Stimulated activated memory B cell treated with anti-CD40 and anti-IgM and Interleukin-4, amounts not matched to agents 10 μg/mL and 1 μg/mL and 100 μg/mL, for 72 hours (primary cell): ENCODE measurements at regions not wholly inside any gene's neighbourhood (a gene's known extent, or its start where the extent isn't known, plus 50 kb on each side); places are given as distances from the start of the nearest gene placed in this dataset.
"Not testable (repeated sequence)": the region's sequence is repeated elsewhere in the genome, so short reads cannot be mapped to it uniquely, and the experiment has no call there.

Experiments
- ATAC-seq: fragments of 150-1000 bp; cut with Tn5 transposase; 2 replicates; pipeline ENCODE4 v1.10.0; 2021
- H3K27ac Mint-ChIP-seq: one replicate; pipeline ENCODE4 v1.8.0; 2022; ENCODE audit warnings: mild to moderate bottlenecking, mixed read lengths
- H3K27me3 Mint-ChIP-seq: one replicate; pipeline ENCODE4 v1.8.0; 2022; ENCODE audit warnings: mixed read lengths
- H3K36me3 Mint-ChIP-seq: one replicate; pipeline ENCODE4 v1.8.0; 2022; ENCODE audit warnings: mixed read lengths
- H3K4me1 Mint-ChIP-seq: one replicate; pipeline ENCODE4 v1.8.0; 2022; ENCODE audit warnings: mixed read lengths
- H3K4me3 Mint-ChIP-seq: one replicate; pipeline ENCODE4 v1.8.0; 2022; ENCODE audit warnings: mild to moderate bottlenecking, moderate library complexity, mixed read lengths
- H3K9me3 Mint-ChIP-seq: one replicate; pipeline ENCODE4 v1.8.0; 2022; ENCODE audit warnings: mixed read lengths

GRCh38 chr2:84102274-84102673 is 356.8 kb downstream of the SUCLG1 start:
- Mint-ChIP-seq H3K36me3 (peaks cover 4% of the 10 kb centered on the region), H3K27me3 (no peaks in the 10 kb centered on the region), H3K27ac (no peak overlapping the region), H3K9me3 (peaks cover 14% of the 10 kb centered on the region), H3K4me3 (no peak overlapping the region), H3K4me1 (no peaks in the 10 kb centered on the region)
- ATAC-seq, result no peak

- no peak for ATAC-seq
- no peak overlapping the region for H3K4me3 Mint-ChIP-seq
- H3K27me3 Mint-ChIP-seq, result no peaks in the 10 kb centered on the region
- no peak overlapping the region for H3K27ac Mint-ChIP-seq
- H3K36me3 Mint-ChIP-seq, result no peaks in the 10 kb centered on the region
- peaks cover 7% of the 10 kb centered on the region for H3K9me3 Mint-ChIP-seq
- H3K4me1 Mint-ChIP-seq, result no peaks in the 10 kb centered on the region
Measured at GRCh38 chr2:84088656-84089055, 370.4 kb downstream of the SUCLG1 start.

GRCh38 chr2:84085562-84085961 is 373.5 kb downstream of the SUCLG1 start:
- no peaks in the 10 kb centered on the region for H3K27me3 Mint-ChIP-seq
- no peak for ATAC-seq
- no peaks in the 10 kb centered on the region for H3K36me3 Mint-ChIP-seq
- H3K9me3 Mint-ChIP-seq, result peaks cover 3% of the 10 kb centered on the region
- no peaks in the 10 kb centered on the region for H3K4me1 Mint-ChIP-seq
- no peak overlapping the region for H3K4me3 Mint-ChIP-seq
- no peak overlapping the region for H3K27ac Mint-ChIP-seq

- Mint-ChIP-seq H3K27me3 (no peaks in the 10 kb centered on the region), H3K4me1 (no peaks in the 10 kb centered on the region), H3K27ac (no peak overlapping the region), H3K9me3 (peaks cover 3% of the 10 kb centered on the region), H3K4me3 (no peak overlapping the region), H3K36me3 (no peaks in the 10 kb centered on the region)
- ATAC-seq, result no peak
Measured at GRCh38 chr2:84084856-84085255, 374.2 kb downstream of the SUCLG1 start.

GRCh38 chr2:84083984-84084383 is 375.1 kb downstream of the SUCLG1 start:
- Mint-ChIP-seq H3K36me3 (no peaks in the 10 kb centered on the region), H3K27ac (no peak overlapping the region), H3K9me3 (no peaks in the 10 kb centered on the region), H3K4me3 (no peak overlapping the region), H3K4me1 (no peaks in the 10 kb centered on the region), H3K27me3 (no peaks in the 10 kb centered on the region)
- no peak for ATAC-seq

DNA sequence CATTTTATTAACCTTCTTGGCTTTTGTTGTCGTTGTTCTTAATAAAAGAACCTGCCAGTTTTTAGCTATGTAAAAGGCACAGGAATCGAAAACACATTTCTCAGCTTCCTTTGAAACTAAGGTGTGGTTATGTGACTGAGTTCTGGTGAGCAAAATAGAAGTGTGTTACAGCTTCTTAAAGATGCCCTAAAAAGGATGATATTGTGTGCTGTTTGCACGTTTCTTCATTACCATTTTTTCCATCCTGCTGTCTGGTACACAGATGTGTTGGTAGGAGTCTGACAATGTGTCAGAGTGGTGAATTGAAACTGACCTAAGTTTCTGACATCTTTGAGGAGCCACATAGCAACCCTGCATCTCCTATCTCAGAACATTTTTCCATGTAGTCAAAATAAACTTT is 380.6 kb downstream of the SUCLG1 start:
- H3K4me1 Mint-ChIP-seq, result no peaks in the 10 kb centered on the region
- H3K9me3 Mint-ChIP-seq, result no peaks in the 10 kb centered on the region
- H3K27ac Mint-ChIP-seq, result no peak overlapping the region
- no peaks in the 10 kb centered on the region for H3K27me3 Mint-ChIP-seq
- H3K36me3 Mint-ChIP-seq, result no peaks in the 10 kb centered on the region
- no peak for ATAC-seq
- no peak overlapping the region for H3K4me3 Mint-ChIP-seq

- Mint-ChIP-seq H3K4me3 (no peak overlapping the region), H3K9me3 (no peaks in the 10 kb centered on the region), H3K36me3 (no peaks in the 10 kb centered on the region), H3K4me1 (no peaks in the 10 kb centered on the region), H3K27ac (no peak overlapping the region), H3K27me3 (no peaks in the 10 kb centered on the region)
- no peak for ATAC-seq
Measured at GRCh38 chr2:84077496-84077895, 381.6 kb downstream of the SUCLG1 start.

- Mint-ChIP-seq H3K4me1 (no peaks in the 10 kb centered on the region), H3K27ac (no peak overlapping the region), H3K9me3 (peaks cover 4% of the 10 kb centered on the region), H3K27me3 (no peaks in the 10 kb centered on the region), H3K36me3 (no peaks in the 10 kb centered on the region), H3K4me3 (no peak overlapping the region)
- ATAC-seq, result no peak
Measured at GRCh38 chr2:84071050-84071449, 388.0 kb downstream of the SUCLG1 start.

GRCh38 chr2:84065857-84066256 is 393.2 kb downstream of the SUCLG1 start:
- Mint-ChIP-seq H3K27me3 (no peaks in the 10 kb centered on the region), H3K4me3 (no peak overlapping the region), H3K27ac (no peak overlapping the region), H3K36me3 (no peaks in the 10 kb centered on the region), H3K4me1 (no peaks in the 10 kb centered on the region), H3K9me3 (no peaks in the 10 kb centered on the region)
- ATAC-seq, result no peak

- H3K27ac Mint-ChIP-seq, result no peak overlapping the region
Measured at GRCh38 chr2:84057917-84058560, 401.0 kb downstream of the SUCLG1 start.

DNA sequence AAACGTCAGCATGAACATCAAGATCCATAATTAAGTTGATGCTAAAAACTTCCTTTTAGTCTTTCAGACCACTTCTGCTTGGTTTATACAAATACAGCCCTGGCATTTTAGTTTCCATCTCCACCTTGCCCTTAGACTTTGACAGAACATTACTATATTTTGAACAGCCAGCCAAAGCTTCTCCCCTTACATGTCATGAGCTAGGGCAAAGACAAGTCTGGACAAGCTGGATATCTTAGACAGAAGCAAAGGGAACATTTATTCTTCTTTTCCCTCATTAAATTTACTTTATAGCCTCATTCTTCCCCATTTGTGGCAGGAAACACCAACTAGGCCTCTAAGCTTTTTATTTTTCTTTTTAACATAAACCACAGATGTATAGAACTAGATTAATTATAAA is 403.3 kb downstream of the SUCLG1 start:
- no peak for ATAC-seq
- no peak overlapping the region for H3K27ac Mint-ChIP-seq

More at GRCh38 chr2:84057917-84058560, 401.0 kb downstream of the SUCLG1 start:
- ATAC-seq, result no peak
- Mint-ChIP-seq H3K4me3 (no peak overlapping the region), H3K36me3 (no peaks in the 10 kb centered on the region), H3K9me3 (no peaks in the 10 kb centered on the region), H3K27me3 (no peaks in the 10 kb centered on the region), H3K4me1 (no peaks in the 10 kb centered on the region)

GRCh38 chr2:84054577-84054976 is 404.5 kb downstream of the SUCLG1 start:
- H3K4me3 Mint-ChIP-seq, H3K4me1 Mint-ChIP-seq, H3K27me3 Mint-ChIP-seq, H3K36me3 Mint-ChIP-seq, H3K27ac Mint-ChIP-seq, ATAC-seq, H3K9me3 Mint-ChIP-seq: not testable (repeated sequence)

More for the DNA sequence above, 403.3 kb downstream of the SUCLG1 start:
- H3K36me3 Mint-ChIP-seq, result no peaks in the 10 kb centered on the region
- no peaks in the 10 kb centered on the region for H3K4me1 Mint-ChIP-seq
- H3K4me3 Mint-ChIP-seq, result no peak overlapping the region
- no peaks in the 10 kb centered on the region for H3K27me3 Mint-ChIP-seq
- no peaks in the 10 kb centered on the region for H3K9me3 Mint-ChIP-seq

GRCh38 chr2:84052913-84053312 is 406.2 kb downstream of the SUCLG1 start:
- no peak overlapping the region for H3K4me3 Mint-ChIP-seq
- no peaks in the 10 kb centered on the region for H3K4me1 Mint-ChIP-seq
- H3K36me3 Mint-ChIP-seq, result no peaks in the 10 kb centered on the region
- H3K27me3 Mint-ChIP-seq, result no peaks in the 10 kb centered on the region
- no peak overlapping the region for H3K27ac Mint-ChIP-seq
- no peak for ATAC-seq
- no peaks in the 10 kb centered on the region for H3K9me3 Mint-ChIP-seq

DNA sequence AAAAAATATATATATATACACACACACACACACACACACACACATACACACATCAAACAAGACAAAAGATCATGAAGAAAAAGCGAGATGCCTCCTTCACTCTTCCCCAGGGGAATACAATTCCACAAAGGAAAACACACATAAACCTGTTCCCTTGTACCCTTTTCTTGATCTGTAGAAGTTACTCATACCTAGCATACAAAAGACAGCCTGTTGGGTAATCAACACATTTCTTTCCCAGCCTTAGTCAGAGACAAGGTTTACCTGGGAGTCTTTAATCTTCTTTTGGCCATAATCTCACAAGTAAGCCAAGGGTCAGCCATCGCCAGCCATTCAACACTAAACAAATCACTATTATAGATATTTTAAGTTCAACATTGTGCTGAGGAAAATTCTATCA is 407.0 kb downstream of the SUCLG1 start:
- Mint-ChIP-seq H3K4me3 (no peak overlapping the region), H3K27me3 (no peaks in the 10 kb centered on the region), H3K36me3 (no peaks in the 10 kb centered on the region)

GRCh38 chr2:84048964-84049363 is 410.1 kb downstream of the SUCLG1 start:
- Mint-ChIP-seq H3K27ac (no peak overlapping the region), H3K4me3 (no peak overlapping the region), H3K9me3 (no peaks in the 10 kb centered on the region), H3K36me3 (no peaks in the 10 kb centered on the region), H3K27me3 (peaks cover 10% of the 10 kb centered on the region), H3K4me1 (no peaks in the 10 kb centered on the region)
- ATAC-seq, result no peak

More for the DNA sequence above, 407.0 kb downstream of the SUCLG1 start:
- H3K27ac Mint-ChIP-seq, result no peak overlapping the region
- no peaks in the 10 kb centered on the region for H3K9me3 Mint-ChIP-seq
- no peaks in the 10 kb centered on the region for H3K4me1 Mint-ChIP-seq
- ATAC-seq, result no peak

- Mint-ChIP-seq H3K4me1 (no peaks in the 10 kb centered on the region), H3K9me3 (no peaks in the 10 kb centered on the region), H3K36me3 (no peaks in the 10 kb centered on the region), H3K27me3 (peaks cover 19% of the 10 kb centered on the region), H3K27ac (no peak overlapping the region), H3K4me3 (no peak overlapping the region)
- no peak for ATAC-seq
Measured at GRCh38 chr2:84041506-84041905, 417.6 kb downstream of the SUCLG1 start.

DNA sequence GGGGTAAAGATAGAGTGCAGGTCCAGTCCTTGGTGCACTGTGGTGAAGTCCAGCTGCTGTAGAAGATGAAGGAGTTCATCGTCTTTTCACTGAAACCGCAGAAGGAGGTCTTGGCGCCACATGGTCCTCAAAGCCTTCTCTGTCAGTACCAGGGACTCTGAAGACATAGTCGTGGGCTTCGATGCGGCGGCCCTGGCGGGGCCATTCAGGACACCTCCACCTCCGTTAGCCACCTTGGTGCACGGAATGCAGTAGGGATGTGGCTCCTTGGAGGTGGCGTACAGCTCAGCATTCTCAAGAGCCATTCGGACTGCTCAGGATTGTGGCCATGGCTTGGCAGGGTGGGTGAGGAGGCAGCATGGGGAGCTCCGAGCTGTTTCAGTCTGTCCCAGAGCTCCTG is 418.8 kb downstream of the SUCLG1 start:
- Mint-ChIP-seq H3K27me3 (peaks cover 9% of the 10 kb centered on the region), H3K4me1 (no peaks in the 10 kb centered on the region), H3K4me3 (no peak overlapping the region), H3K27ac (no peak overlapping the region), H3K9me3 (no peaks in the 10 kb centered on the region), H3K36me3 (no peaks in the 10 kb centered on the region)
- ATAC-seq, result peak; percentile 25
